ENCODE measurements at regions not wholly inside any gene's neighbourhood (a gene's known extent, or its start where the extent isn't known, plus 50 kb on each side); places are given as distances from the start of the nearest gene placed in this dataset.

DNA sequence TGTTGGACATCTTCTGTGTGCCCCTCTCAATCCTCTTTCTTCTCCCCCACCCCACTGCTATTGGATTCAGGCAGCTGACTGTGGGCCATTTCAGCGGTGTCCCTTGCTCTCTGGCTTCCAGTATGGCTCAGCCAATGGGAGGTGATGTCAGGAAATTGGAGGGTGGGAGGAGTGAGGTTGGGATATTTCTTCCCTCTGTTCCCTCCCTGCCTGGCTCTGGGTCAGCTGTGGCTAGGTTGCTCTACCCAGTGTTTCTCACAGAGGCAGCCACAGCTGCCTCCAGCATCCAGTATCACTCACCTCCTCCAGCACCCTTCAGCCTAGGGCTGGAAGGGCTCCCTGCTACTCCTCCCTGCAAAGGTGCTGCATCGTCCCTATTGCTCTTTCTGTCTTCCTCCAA, 423.5 kb downstream of the MIAT start:
- TF ChIP-seq, protein P1, sequence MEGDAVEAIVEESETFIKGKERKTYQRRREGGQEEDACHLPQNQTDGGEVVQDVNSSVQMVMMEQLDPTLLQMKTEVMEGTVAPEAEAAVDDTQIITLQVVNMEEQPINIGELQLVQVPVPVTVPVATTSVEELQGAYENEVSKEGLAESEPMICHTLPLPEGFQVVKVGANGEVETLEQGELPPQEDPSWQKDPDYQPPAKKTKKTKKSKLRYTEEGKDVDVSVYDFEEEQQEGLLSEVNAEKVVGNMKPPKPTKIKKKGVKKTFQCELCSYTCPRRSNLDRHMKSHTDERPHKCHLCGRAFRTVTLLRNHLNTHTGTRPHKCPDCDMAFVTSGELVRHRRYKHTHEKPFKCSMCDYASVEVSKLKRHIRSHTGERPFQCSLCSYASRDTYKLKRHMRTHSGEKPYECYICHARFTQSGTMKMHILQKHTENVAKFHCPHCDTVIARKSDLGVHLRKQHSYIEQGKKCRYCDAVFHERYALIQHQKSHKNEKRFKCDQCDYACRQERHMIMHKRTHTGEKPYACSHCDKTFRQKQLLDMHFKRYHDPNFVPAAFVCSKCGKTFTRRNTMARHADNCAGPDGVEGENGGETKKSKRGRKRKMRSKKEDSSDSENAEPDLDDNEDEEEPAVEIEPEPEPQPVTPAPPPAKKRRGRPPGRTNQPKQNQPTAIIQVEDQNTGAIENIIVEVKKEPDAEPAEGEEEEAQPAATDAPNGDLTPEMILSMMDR (IDR thresholded peaks at IDR 0.05) = no peak
- TF ChIP-seq EP300 (IDR thresholded peaks at IDR 0.05) (no peak), POLR2A (IDR thresholded peaks at IDR 0.05) (no peak)
